ENCODE measurements at regions not wholly inside any gene's neighbourhood (a gene's known extent, or its start where the extent isn't known, plus 50 kb on each side); places are given as distances from the start of the nearest gene placed in this dataset.

- TF ChIP-seq CTCF (conservative IDR thresholded peaks at IDR 0.05), result no peak
- no peak for TF ChIP-seq ZFX (IDR thresholded peaks at IDR 0.05)
Measured at GRCh38 chr14:98290596-98290995, 981.4 kb downstream of the BCL11B start.
